Kidney epithelial cell (primary cell): ENCODE measurements at regions not wholly inside any gene's neighbourhood (a gene's known extent, or its start where the extent isn't known, plus 50 kb on each side); places are given as distances from the start of the nearest gene placed in this dataset.

Source experiments
- DNase-seq: peaks from one replicate; pipeline ENCODE4 v3.0.0-alpha.2; 2010; ENCODE audit warnings: low read depth
- H3K27me3 ChIP-seq: 2 replicates; pipeline ENCODE4 v1.6.0; 2011; ENCODE audit warnings: low read length; ENCODE audit not compliant: control insufficient read depth, insufficient read depth
- H3K36me3 ChIP-seq: 2 replicates; pipeline ENCODE4 v1.5.1; 2011; ENCODE audit warnings: low read length; ENCODE audit not compliant: control insufficient read depth, insufficient read depth
- H3K4me3 ChIP-seq: 2 replicates; pipeline ENCODE4 v1.5.1; 2011; ENCODE audit warnings: low read depth, mild to moderate bottlenecking, control low read depth, low read length
- CTCF ChIP-seq: IDR thresholded peaks from 2 replicates; pipeline ENCODE4 v1.5.1; 2011; ENCODE audit warnings: mild to moderate bottlenecking, moderate library complexity, low read length, control low read depth, inconsistent platforms; ENCODE audit not compliant: insufficient read depth, poor library complexity, severe bottlenecking

- Histone ChIP-seq H3K27me3 (no peaks in the 10 kb centered on the region), H3K4me3 (no peak overlapping the region), H3K36me3 (no peaks in the 10 kb centered on the region)
- no peak for TF ChIP-seq CTCF
- no peak for DNase-seq
These were observed 99.3 kb upstream of the USP47 start for GRCh38 chr11:11742486-11742885.

- DNase-seq: no peak
- Histone ChIP-seq H3K4me3 (no peak overlapping the region), H3K36me3 (no peaks in the 10 kb centered on the region), H3K27me3 (no peaks in the 10 kb centered on the region)
- TF ChIP-seq CTCF: no peak
These were observed 100.9 kb upstream of the USP47 start for GRCh38 chr11:11740836-11741235.

GRCh38 chr11:11740073-11740702, 101.6 kb upstream of the USP47 start:
- no peak for DNase-seq
- no peak overlapping the region for H3K4me3 ChIP-seq
- no peaks in the 10 kb centered on the region for H3K36me3 ChIP-seq
- TF ChIP-seq CTCF: no peak
- no peaks in the 10 kb centered on the region for H3K27me3 ChIP-seq

- no peak for TF ChIP-seq CTCF
- no peaks in the 10 kb centered on the region for H3K36me3 ChIP-seq
- H3K4me3 ChIP-seq: no peak overlapping the region
- no peaks in the 10 kb centered on the region for H3K27me3 ChIP-seq
- no peak for DNase-seq
These were observed 103.4 kb upstream of the USP47 start for GRCh38 chr11:11738370-11738769.

GRCh38 chr11:11735586-11735985, 106.2 kb upstream of the USP47 start:
- Histone ChIP-seq H3K27me3 (no peaks in the 10 kb centered on the region), H3K36me3 (no peaks in the 10 kb centered on the region), H3K4me3 (no peak overlapping the region)
- DNase-seq: no peak
- TF ChIP-seq CTCF: no peak

GRCh38 chr11:11733246-11733747, 108.5 kb upstream of the USP47 start:
- TF ChIP-seq CTCF: no peak
- no peaks in the 10 kb centered on the region for H3K36me3 ChIP-seq
- H3K27me3 ChIP-seq: no peaks in the 10 kb centered on the region
- no peak overlapping the region for H3K4me3 ChIP-seq
- DNase-seq: no peak
